NCI-H146 treated with DMSO at 0.1 percent for 48 hours (cell line): ENCODE measurements at regions not wholly inside any gene's neighbourhood (a gene's known extent, or its start where the extent isn't known, plus 50 kb on each side); places are given as distances from the start of the nearest gene placed in this dataset.
"Not testable (repeated sequence)": the region's sequence is repeated elsewhere in the genome, so short reads cannot be mapped to it uniquely, and the experiment has no call there.

Source experiments
- DNase-seq: peaks from one replicate; lab custom pipeline; 2025; ENCODE audit not compliant: unreplicated experiment; lab: John Stamatoyannopoulos, UW

GRCh38 chr5:165309446-165309845 is 1804.0 kb downstream of the MAT2B start:
- no peak for DNase-seq

- no peak for DNase-seq
Measured at GRCh38 chr5:165310031-165310430, 1804.6 kb downstream of the MAT2B start.

- no peak for DNase-seq
Measured at GRCh38 chr5:165321912-165322311, 1816.5 kb downstream of the MAT2B start.

GRCh38 chr5:165325221-165325620 is 1819.8 kb downstream of the MAT2B start:
- DNase-seq: no peak

- no peak for DNase-seq
Measured at GRCh38 chr5:165327631-165328030, 1822.2 kb downstream of the MAT2B start.

GRCh38 chr5:165328846-165329245 is 1823.4 kb downstream of the MAT2B start:
- no peak for DNase-seq

GRCh38 chr5:165333623-165334022 is 1828.2 kb downstream of the MAT2B start:
- DNase-seq: no peak

GRCh38 chr5:165334201-165334600 is 1828.8 kb downstream of the MAT2B start:
- DNase-seq: no peak

- no peak for DNase-seq
Measured at GRCh38 chr5:165349735-165350134, 1844.3 kb downstream of the MAT2B start.

GRCh38 chr5:165351342-165351741 is 1845.9 kb downstream of the MAT2B start:
- DNase-seq: no peak

- no peak for DNase-seq
Measured at GRCh38 chr5:165360366-165360765, 1854.9 kb downstream of the MAT2B start.

GRCh38 chr5:165360784-165361542 is 1855.5 kb downstream of the MAT2B start:
- peak; percentile 81 for DNase-seq

GRCh38 chr5:165370233-165370632 is 1864.8 kb downstream of the MAT2B start:
- peak; percentile 66 for DNase-seq

- no peak for DNase-seq
Measured at GRCh38 chr5:165370794-165371193, 1865.4 kb downstream of the MAT2B start.

- DNase-seq: no peak
Measured at GRCh38 chr5:165375201-165375600, 1869.8 kb downstream of the MAT2B start.

- DNase-seq: no peak
Measured at GRCh38 chr5:165393839-165394238, 1888.4 kb downstream of the MAT2B start.

GRCh38 chr5:165397516-165397915 is 1892.1 kb downstream of the MAT2B start:
- no peak for DNase-seq

GRCh38 chr5:165400086-165400485 is 1894.7 kb downstream of the MAT2B start:
- no peak for DNase-seq

GRCh38 chr5:165404917-165405316 is 1899.5 kb downstream of the MAT2B start:
- DNase-seq: no peak

GRCh38 chr5:165405340-165405739 is 1899.9 kb downstream of the MAT2B start:
- no peak for DNase-seq

GRCh38 chr5:165407352-165407751 is 1901.9 kb downstream of the MAT2B start:
- no peak for DNase-seq

- DNase-seq: no peak
Measured at GRCh38 chr5:165410476-165410875, 1905.1 kb downstream of the MAT2B start.

- DNase-seq: not testable (repeated sequence)
Measured at GRCh38 chr5:165411532-165411931, 1906.1 kb downstream of the MAT2B start.
